Neural progenitor cell (in vitro differentiated cells): ENCODE measurements at regions not wholly inside any gene's neighbourhood (a gene's known extent, or its start where the extent isn't known, plus 50 kb on each side); places are given as distances from the start of the nearest gene placed in this dataset.
"Not testable (repeated sequence)": the region's sequence is repeated elsewhere in the genome, so short reads cannot be mapped to it uniquely, and the experiment has no call there.

Experiments used
- EZH2 ChIP-seq: fragments of 200-600 bp; sonication (generic); IDR thresholded peaks from 2 replicates; pipeline ENCODE4 v1.6.1; 2017; ENCODE audit warnings: antibody characterized with exemption, mild to moderate bottlenecking, moderate library complexity
- EZH2phosphoT487 ChIP-seq: fragments of 200-600 bp; sonication (generic); IDR thresholded peaks from 2 replicates; pipeline ENCODE4 v1.6.1; 2017; ENCODE audit warnings: antibody characterized with exemption

GRCh38 chr4:8965896-8966295 lies 94.3 kb upstream of the HMX1 start:
- TF ChIP-seq EZH2, EZH2phosphoT487: not testable (repeated sequence)
